SK-N-SH (cell line): ENCODE measurements at regions not wholly inside any gene's neighbourhood (a gene's known extent, or its start where the extent isn't known, plus 50 kb on each side); places are given as distances from the start of the nearest gene placed in this dataset.
"Not testable (repeated sequence)": the region's sequence is repeated elsewhere in the genome, so short reads cannot be mapped to it uniquely, and the experiment has no call there.

Experiments
- CTCF ChIA-PET: fragments of 300-600, 350-600 bp; formaldehyde crosslinking; extraction: SDS; loops from one replicate; lab custom pipeline; 2021; lab: Yijun Ruan, JAX
- POLR2A ChIA-PET: fragments of 350-600 bp; sonication (Branson Sonifier 250); formaldehyde crosslinking; extraction: SDS; loops from one replicate; lab custom pipeline; 2020; ENCODE audit warnings: antibody characterized with exemption, inconsistent platforms; lab: Yijun Ruan, JAX
- DNase-seq: peaks from one replicate; pipeline ENCODE4 v3.0.0; 2012
- H2AFZ ChIP-seq: fragments of 200-600 bp; sonication (generic); 2 replicates; pipeline ENCODE4 v1.8.1; 2016; ENCODE audit warnings: antibody characterized with exemption, mild to moderate bottlenecking, low read depth
- H3F3A ChIP-seq: fragments of 200-600 bp; sonication (generic); replicated peaks from 2 replicates; pipeline ENCODE3; 2016; ENCODE audit warnings: antibody characterized with exemption, mild to moderate bottlenecking; ENCODE audit not compliant: insufficient read depth
- H3K27ac ChIP-seq, 2 experiments: fragments of 200-500 bp in 1 of 2; fragments of 200-600 bp in 1 of 2; sonication (Bioruptor generic) in 1 of 2; sonication (generic), shearing (Covaris generic) in 1 of 2; 2 replicates each; pipeline versions ENCODE4 v1.5.1 to v1.6.1; 2014 to 2016; ENCODE audit warnings: low read depth in 2 of 2, inconsistent platforms in 1 of 2, low read length in 1 of 2, mild to moderate bottlenecking in 1 of 2, mixed read lengths in 1 of 2
- H3K27me3 ChIP-seq: fragments of 200-600 bp; sonication (generic), shearing (Covaris generic); 2 replicates; pipeline ENCODE4 v1.6.1; 2016; ENCODE audit warnings: mixed run types; ENCODE audit not compliant: insufficient read depth
- H3K36me3 ChIP-seq, 2 experiments: fragments of 200-500 bp in 1 of 2; fragments of 200-600 bp in 1 of 2; sonication (Bioruptor generic) in 1 of 2; sonication (generic) in 1 of 2; replicated peaks in 1 of 2; 2 replicates each; pipeline versions ENCODE3 to v1.5.1; 2014 to 2016; ENCODE audit warnings: low read length in 1 of 2, mild to moderate bottlenecking in 1 of 2; ENCODE audit not compliant: insufficient read depth in 2 of 2, control insufficient read depth in 1 of 2
- H3K4me1 ChIP-seq, 2 experiments: fragments of 200-500 bp in 1 of 2; fragments of 200-600 bp in 1 of 2; sonication (Bioruptor generic) in 1 of 2; sonication (generic), shearing (Covaris generic) in 1 of 2; 2 replicates each; pipeline versions ENCODE4 v1.5.1 to v1.6.1; 2014 to 2016; ENCODE audit warnings: low read depth in 1 of 2, low read length in 1 of 2, mixed run types in 1 of 2; ENCODE audit not compliant: insufficient read depth in 2 of 2, control insufficient read depth in 1 of 2
- H3K4me2 ChIP-seq: fragments of 200-600 bp; sonication (generic), shearing (Covaris generic); 2 replicates; pipeline ENCODE4 v1.6.1; 2017; ENCODE audit warnings: mixed run types
- H3K4me3 ChIP-seq, 2 experiments: fragments of 200-500 bp in 1 of 2; fragments of 200-600 bp in 1 of 2; sonication (Bioruptor generic) in 1 of 2; sonication (generic), shearing (Covaris generic) in 1 of 2; 2 replicates each; pipeline versions ENCODE4 v1.5.1 to v1.8.1; 2014 to 2016; ENCODE audit warnings: low read depth in 2 of 2, inconsistent platforms in 1 of 2, low read length in 1 of 2, mild to moderate bottlenecking in 1 of 2, mixed read lengths in 1 of 2, moderate library complexity in 1 of 2
- H3K79me2 ChIP-seq: fragments of 200-600 bp; sonication (generic); 2 replicates; pipeline ENCODE4 v1.8.1; 2017; ENCODE audit warnings: mild to moderate bottlenecking; ENCODE audit not compliant: insufficient read depth
- H3K9ac ChIP-seq: fragments of 200-600 bp; sonication (generic); 2 replicates; pipeline ENCODE4 v1.6.1; 2017; ENCODE audit warnings: mixed run types
- H3K9me2 ChIP-seq: fragments of 200-600 bp; sonication (generic); 2 replicates; pipeline ENCODE4 v1.6.1; 2017; ENCODE audit warnings: mixed run types
- H3K9me3 ChIP-seq: fragments of 200-600 bp; sonication (generic); 2 replicates; pipeline ENCODE4 v1.6.1; 2017; ENCODE audit warnings: mixed run types, mild to moderate bottlenecking, moderate library complexity
- H4K20me1 ChIP-seq: fragments of 200-600 bp; sonication (generic); 2 replicates; pipeline ENCODE4 v1.6.1; 2017; ENCODE audit warnings: mild to moderate bottlenecking, mixed run types; ENCODE audit not compliant: insufficient read depth
- WGBS: methylation state at CpG from one replicate; pipeline ENCODE4 v1.1.6; 2017; ENCODE audit warnings: low lambda C conversion rate; 5-methylcytosine and 5-hydroxymethylcytosine counted together

DNA sequence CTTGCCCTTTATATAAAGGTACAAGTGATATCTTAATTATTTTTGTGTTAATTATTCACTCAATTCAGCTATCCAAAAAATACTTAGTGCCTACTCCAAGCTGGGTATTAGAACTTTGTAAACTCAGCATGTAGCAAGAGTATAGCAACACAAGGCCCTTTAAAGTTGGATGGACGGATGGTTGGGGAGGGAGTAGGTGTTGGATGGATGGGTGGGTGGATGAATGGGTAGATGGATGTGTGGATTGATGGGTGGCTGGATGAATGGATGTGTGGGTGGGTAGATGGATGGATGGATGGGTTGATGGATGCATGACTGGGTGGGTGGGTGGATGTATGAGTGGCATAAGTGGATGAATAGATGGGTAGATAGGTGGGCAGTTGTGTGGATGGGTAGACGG lies 211.5 kb downstream of the BANP start:
- POLR2A ChIA-PET, H3K27ac ChIP-seq, H3K36me3 ChIP-seq, CTCF ChIA-PET, H3K9me3 ChIP-seq, H3K79me2 ChIP-seq, H3K9ac ChIP-seq, H2AFZ ChIP-seq, H3K4me3 ChIP-seq, DNase-seq, H4K20me1 ChIP-seq, H3K9me2 ChIP-seq, H3K4me2 ChIP-seq, H3F3A ChIP-seq, H3K27me3 ChIP-seq: not testable (repeated sequence)
- H3K4me1 ChIP-seq = peaks cover 0 to 15% of the 10 kb centered on the region in 2 experiments; a peak in 1 of 4 replicates
- 54% methylated on average over 2 of the region's 2 CpGs for WGBS

GRCh38 chr16:88164196-88165039 lies 213.2 kb downstream of the BANP start:
- not testable (repeated sequence) for DNase-seq, H3K4me2 ChIP-seq, H3K36me3 ChIP-seq

DNA sequence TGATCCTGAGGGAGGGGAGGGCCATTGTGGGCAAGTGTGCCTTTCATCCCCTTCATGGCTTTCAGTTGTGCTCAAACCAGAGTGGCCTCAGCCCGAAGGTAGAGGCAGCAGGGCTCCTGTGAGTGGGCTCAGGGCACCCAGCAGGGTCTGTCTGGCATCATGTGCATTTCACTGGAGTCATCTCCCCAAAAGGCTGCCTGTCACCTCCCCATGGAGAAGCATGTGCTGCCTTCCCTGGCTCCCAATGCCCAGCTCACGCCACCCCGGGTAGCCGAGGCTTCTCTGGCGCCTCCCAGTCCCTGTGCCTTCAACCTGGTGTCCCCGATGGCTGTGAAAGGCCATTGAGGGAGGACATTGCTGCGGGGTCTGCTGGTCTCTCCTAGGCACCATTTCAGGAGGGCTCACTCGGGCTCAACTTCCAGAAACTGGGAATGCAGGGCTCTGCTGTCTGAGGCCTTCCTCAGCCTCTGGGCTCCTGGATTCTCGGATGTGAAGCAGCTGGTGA lies 213.9 kb downstream of the BANP start:
- H3K36me3 ChIP-seq, H3K27ac ChIP-seq, DNase-seq, H3K4me3 ChIP-seq, H3K9me2 ChIP-seq, H3K9ac ChIP-seq, H3K27me3 ChIP-seq, H3F3A ChIP-seq, H3K9me3 ChIP-seq, H3K4me2 ChIP-seq, H3K4me1 ChIP-seq, H4K20me1 ChIP-seq, H3K79me2 ChIP-seq, POLR2A ChIA-PET, H2AFZ ChIP-seq, CTCF ChIA-PET: not testable (repeated sequence)
- WGBS = 46% methylated on average over 3 of the region's 9 CpGs

More at GRCh38 chr16:88164196-88165039, 213.2 kb downstream of the BANP start:
- POLR2A ChIA-PET, H3K4me3 ChIP-seq, H3K9ac ChIP-seq, H3K79me2 ChIP-seq, H3K4me1 ChIP-seq, CTCF ChIA-PET, H2AFZ ChIP-seq, H4K20me1 ChIP-seq, H3K9me3 ChIP-seq, H3K27ac ChIP-seq, H3F3A ChIP-seq, H3K27me3 ChIP-seq, H3K9me2 ChIP-seq: not testable (repeated sequence)
- WGBS = 63% methylated on average over 10 of the region's 12 CpGs

GRCh38 chr16:88165683-88166082 lies 214.4 kb downstream of the BANP start:
- H3F3A ChIP-seq, H3K4me2 ChIP-seq, H3K27ac ChIP-seq, H3K4me3 ChIP-seq, H4K20me1 ChIP-seq, H3K36me3 ChIP-seq, DNase-seq, H3K9ac ChIP-seq, H2AFZ ChIP-seq, CTCF ChIA-PET, H3K9me2 ChIP-seq, H3K4me1 ChIP-seq, H3K79me2 ChIP-seq, H3K9me3 ChIP-seq, POLR2A ChIA-PET, H3K27me3 ChIP-seq: not testable (repeated sequence)
- 94% methylated on average over 14 of the region's 15 CpGs for WGBS

DNA sequence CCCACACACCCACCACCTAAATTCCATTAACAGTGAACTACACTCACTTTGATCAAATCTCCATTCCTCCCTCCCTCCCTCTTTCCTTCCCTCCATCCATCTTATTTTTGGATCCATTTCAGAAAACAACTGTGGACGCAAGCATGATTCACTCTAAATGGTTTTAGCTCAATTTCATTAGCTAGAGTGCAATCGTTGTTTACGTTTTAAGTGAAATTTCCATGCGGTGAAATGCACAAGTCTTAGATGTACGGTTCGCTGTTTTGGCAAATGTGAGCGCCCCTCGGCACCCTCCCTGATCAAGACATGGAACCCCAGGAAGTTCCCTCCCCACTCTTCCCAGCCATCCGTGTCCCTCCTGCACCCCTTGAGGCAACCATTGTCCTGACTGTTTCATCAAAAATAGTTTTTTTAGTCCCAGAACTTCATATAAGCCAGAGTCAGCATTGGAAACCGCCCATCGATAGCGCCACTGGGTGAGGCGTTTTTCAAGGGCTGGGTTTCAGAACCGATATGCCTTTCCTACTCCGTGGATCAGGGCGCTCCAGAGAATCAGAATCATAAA lies 215.1 kb downstream of the BANP start:
- H3K27me3 ChIP-seq, H3K9ac ChIP-seq, H3K27ac ChIP-seq, CTCF ChIA-PET, H2AFZ ChIP-seq, DNase-seq, H3K36me3 ChIP-seq, H3K4me3 ChIP-seq, H3F3A ChIP-seq, H3K4me2 ChIP-seq, POLR2A ChIA-PET, H3K9me2 ChIP-seq, H4K20me1 ChIP-seq, H3K9me3 ChIP-seq, H3K79me2 ChIP-seq, H3K4me1 ChIP-seq: not testable (repeated sequence)
- WGBS = 59% methylated on average over 16 of the region's 16 CpGs

- H3K9me3 ChIP-seq, H2AFZ ChIP-seq, H3K9me2 ChIP-seq, H3K79me2 ChIP-seq, H3F3A ChIP-seq, H3K27ac ChIP-seq, H3K4me2 ChIP-seq, H3K27me3 ChIP-seq, H3K36me3 ChIP-seq, POLR2A ChIA-PET, H3K4me1 ChIP-seq, CTCF ChIA-PET, DNase-seq, H4K20me1 ChIP-seq, H3K9ac ChIP-seq, H3K4me3 ChIP-seq: not testable (repeated sequence)
- 76% methylated on average over 20 of the region's 22 CpGs for WGBS
These were observed 214.8 kb upstream of the ZNF469 start for GRCh38 chr16:88167798-88168556.
